ENCODE measurements at regions not wholly inside any gene's neighbourhood (a gene's known extent, or its start where the extent isn't known, plus 50 kb on each side); places are given as distances from the start of the nearest gene placed in this dataset.
A peak's percentile ranks its signal among the peaks of the same experiment; 100 is the strongest.

- DNase-seq (ENCODE audit: low spot score) (no peak), ATAC-seq (no peak)
- TF ChIP-seq JAZF1 (CRISPR knock-in tag; IDR thresholded peaks at IDR 0.05) (no peak), ZNF423 (CRISPR knock-in tag; IDR thresholded peaks at IDR 0.05) (0 out of 2 replicates have a peak, but pooled peaks have one; percentile 47)
- H3K4me1 Mint-ChIP-seq: peaks cover 35% of the 10 kb centered on the region
- H3K9me3 Mint-ChIP-seq: peaks cover 22% of the 10 kb centered on the region
- H3K4me3 Mint-ChIP-seq: no peak overlapping the region
- peaks cover 16% of the 10 kb centered on the region for H3K27me3 Mint-ChIP-seq (ENCODE audit: low read depth)
- ChIA-PET CTCF (interaction anchor here (0.6 to 2.5 kb wide), 3 partner anchors 15 to 654 kb away, joined by 3 to 15 read pairs (median 3); no protein-coding TSS in a partner anchor), POLR2A (no interaction called here)
- H3K27ac Mint-ChIP-seq: peak overlapping the region; percentile 94
- peaks cover 11% of the 10 kb centered on the region for H3K36me3 Mint-ChIP-seq
These were observed 98.9 kb upstream of the ARL4C start for GRCh38 chr2:234595829-234596228.

DNA sequence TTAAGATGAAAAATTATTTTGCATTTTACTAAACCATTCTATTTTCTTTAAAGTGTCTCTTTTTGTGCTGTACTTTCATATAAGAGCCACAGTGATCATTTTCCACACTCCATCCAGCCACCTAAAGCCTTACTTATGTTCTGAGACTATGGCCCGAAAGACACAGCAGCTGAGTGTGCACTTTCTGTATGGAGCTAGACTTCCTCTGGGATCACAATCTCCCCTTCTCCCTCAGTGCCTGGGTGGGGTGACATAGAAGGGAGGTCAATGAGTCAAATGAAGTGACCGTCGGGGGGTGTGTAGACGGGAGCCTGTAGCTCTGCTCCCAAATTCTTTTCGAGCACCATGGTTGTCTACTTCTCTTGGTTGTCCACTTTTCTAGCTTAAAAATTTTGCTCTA lies 97.8 kb upstream of the ARL4C start:
- no peak overlapping the region for H3K4me3 Mint-ChIP-seq
- H3K9me3 Mint-ChIP-seq: peaks cover 14% of the 10 kb centered on the region
- ChIA-PET CTCF (interaction anchor here (1.3 kb wide), 1 partner anchor 49 kb away, joined by 4 read pairs; no protein-coding TSS in a partner anchor), POLR2A (no interaction called here)
- TF ChIP-seq, protein P1, sequence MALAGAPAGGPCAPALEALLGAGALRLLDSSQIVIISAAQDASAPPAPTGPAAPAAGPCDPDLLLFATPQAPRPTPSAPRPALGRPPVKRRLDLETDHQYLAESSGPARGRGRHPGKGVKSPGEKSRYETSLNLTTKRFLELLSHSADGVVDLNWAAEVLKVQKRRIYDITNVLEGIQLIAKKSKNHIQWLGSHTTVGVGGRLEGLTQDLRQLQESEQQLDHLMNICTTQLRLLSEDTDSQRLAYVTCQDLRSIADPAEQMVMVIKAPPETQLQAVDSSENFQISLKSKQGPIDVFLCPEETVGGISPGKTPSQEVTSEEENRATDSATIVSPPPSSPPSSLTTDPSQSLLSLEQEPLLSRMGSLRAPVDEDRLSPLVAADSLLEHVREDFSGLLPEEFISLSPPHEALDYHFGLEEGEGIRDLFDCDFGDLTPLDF (CRISPR knock-in tag; IDR thresholded peaks at IDR 0.05): no peak
- TF ChIP-seq ZNF232 (CRISPR knock-in tag; IDR thresholded peaks at IDR 0.05): no peak
- TF ChIP-seq, protein P2, sequence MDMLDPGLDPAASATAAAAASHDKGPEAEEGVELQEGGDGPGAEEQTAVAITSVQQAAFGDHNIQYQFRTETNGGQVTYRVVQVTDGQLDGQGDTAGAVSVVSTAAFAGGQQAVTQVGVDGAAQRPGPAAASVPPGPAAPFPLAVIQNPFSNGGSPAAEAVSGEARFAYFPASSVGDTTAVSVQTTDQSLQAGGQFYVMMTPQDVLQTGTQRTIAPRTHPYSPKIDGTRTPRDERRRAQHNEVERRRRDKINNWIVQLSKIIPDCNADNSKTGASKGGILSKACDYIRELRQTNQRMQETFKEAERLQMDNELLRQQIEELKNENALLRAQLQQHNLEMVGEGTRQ (CRISPR knock-in tag; IDR thresholded peaks at IDR 0.05): no peak
- TF ChIP-seq E2F4 (CRISPR knock-in tag; IDR thresholded peaks at IDR 0.05; ENCODE audit: borderline replicate concordance, low read depth): no peak
- no peak for TF ChIP-seq AR (CRISPR knock-in tag; IDR thresholded peaks at IDR 0.05)
- no peak for TF ChIP-seq TP53 (CRISPR knock-in tag; IDR thresholded peaks at IDR 0.05)
- no peak for TF ChIP-seq SOX15 (CRISPR knock-in tag; IDR thresholded peaks at IDR 0.05)
- no peak for TF ChIP-seq NFE2L1 (CRISPR knock-in tag; IDR thresholded peaks at IDR 0.05)
- TF ChIP-seq GRHL2 (CRISPR knock-in tag; IDR thresholded peaks at IDR 0.05; ENCODE audit: insufficient replicate concordance, severe bottlenecking): no peak
- peaks cover 32% of the 10 kb centered on the region for H3K4me1 Mint-ChIP-seq
- no peak for DNase-seq (ENCODE audit: low spot score)
- H3K27ac Mint-ChIP-seq: no peak overlapping the region
- H3K36me3 Mint-ChIP-seq: peaks cover 5% of the 10 kb centered on the region; the same call in 1 of the 2 replicates
- ATAC-seq: no peak
- H3K27me3 Mint-ChIP-seq (ENCODE audit: low read depth): peaks cover 20% of the 10 kb centered on the region

GRCh38 chr2:234593636-234594035 lies 96.8 kb upstream of the ARL4C start:
- ATAC-seq: no peak
- CTCF ChIA-PET: no interaction called here

More at GRCh38 chr2:234593636-234594035, 96.8 kb upstream of the ARL4C start:
- POLR2A ChIA-PET: no interaction called here
- Mint-ChIP-seq H3K27me3 (ENCODE audit: low read depth) (peaks cover 21% of the 10 kb centered on the region), H3K4me3 (no peak overlapping the region), H3K4me1 (peaks cover 35% of the 10 kb centered on the region), H3K36me3 (peaks cover 5% of the 10 kb centered on the region; the same call in 1 of the 2 replicates), H3K27ac (no peak overlapping the region), H3K9me3 (peaks cover 14% of the 10 kb centered on the region)
- TF ChIP-seq EMX1 (CRISPR knock-in tag; IDR thresholded peaks at IDR 0.05) (no peak), FOXP1 (CRISPR knock-in tag; IDR thresholded peaks at IDR 0.05; ENCODE audit: borderline replicate concordance) (no peak), ZNF263 (CRISPR knock-in tag; IDR thresholded peaks at IDR 0.05; ENCODE audit: low read depth) (no peak), SP1 (CRISPR knock-in tag; conservative IDR thresholded peaks at IDR 0.05) (no peak), NR3C1 (CRISPR knock-in tag; conservative IDR thresholded peaks at IDR 0.05; ENCODE audit: low read depth) (no peak), MYBL2 (CRISPR knock-in tag; IDR thresholded peaks at IDR 0.05) (no peak), USF1 (CRISPR knock-in tag; IDR thresholded peaks at IDR 0.05) (no peak)
- TF ChIP-seq, protein P3, sequence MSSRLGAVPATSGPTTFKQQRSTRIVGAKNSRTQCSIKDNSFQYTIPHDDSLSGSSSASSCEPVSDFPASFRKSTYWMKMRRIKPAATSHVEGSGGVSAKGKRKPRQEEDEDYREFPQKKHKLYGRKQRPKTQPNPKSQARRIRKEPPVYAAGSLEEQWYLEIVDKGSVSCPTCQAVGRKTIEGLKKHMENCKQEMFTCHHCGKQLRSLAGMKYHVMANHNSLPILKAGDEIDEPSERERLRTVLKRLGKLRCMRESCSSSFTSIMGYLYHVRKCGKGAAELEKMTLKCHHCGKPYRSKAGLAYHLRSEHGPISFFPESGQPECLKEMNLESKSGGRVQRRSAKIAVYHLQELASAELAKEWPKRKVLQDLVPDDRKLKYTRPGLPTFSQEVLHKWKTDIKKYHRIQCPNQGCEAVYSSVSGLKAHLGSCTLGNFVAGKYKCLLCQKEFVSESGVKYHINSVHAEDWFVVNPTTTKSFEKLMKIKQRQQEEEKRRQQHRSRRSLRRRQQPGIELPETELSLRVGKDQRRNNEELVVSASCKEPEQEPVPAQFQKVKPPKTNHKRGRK (CRISPR knock-in tag; IDR thresholded peaks at IDR 0.05; ENCODE audit: borderline replicate concordance): no peak
- no peak for DNase-seq (ENCODE audit: low spot score)

Measured in WTC11 (cell line).